DND-41 (cell line): ENCODE measurements at regions not wholly inside any gene's neighbourhood (a gene's known extent, or its start where the extent isn't known, plus 50 kb on each side); places are given as distances from the start of the nearest gene placed in this dataset.

Experiments
- EZH2 ChIP-seq: IDR thresholded peaks from 3 replicates; pipeline ENCODE4 v1.6.1; 2012; ENCODE audit warnings: borderline replicate concordance, low read depth, mild to moderate bottlenecking, moderate library complexity, low read length, inconsistent platforms; ENCODE audit not compliant: severe bottlenecking
- TF ChIP-seq, protein P1 (sequence below): IDR thresholded peaks from 2 replicates; pipeline ENCODE4 v1.5.1; 2012; ENCODE audit warnings: borderline replicate concordance, low read length, moderate library complexity, mild to moderate bottlenecking; ENCODE audit not compliant: poor library complexity, severe bottlenecking; ENCODE audit errors: extremely low read depth

- TF ChIP-seq, protein P1, sequence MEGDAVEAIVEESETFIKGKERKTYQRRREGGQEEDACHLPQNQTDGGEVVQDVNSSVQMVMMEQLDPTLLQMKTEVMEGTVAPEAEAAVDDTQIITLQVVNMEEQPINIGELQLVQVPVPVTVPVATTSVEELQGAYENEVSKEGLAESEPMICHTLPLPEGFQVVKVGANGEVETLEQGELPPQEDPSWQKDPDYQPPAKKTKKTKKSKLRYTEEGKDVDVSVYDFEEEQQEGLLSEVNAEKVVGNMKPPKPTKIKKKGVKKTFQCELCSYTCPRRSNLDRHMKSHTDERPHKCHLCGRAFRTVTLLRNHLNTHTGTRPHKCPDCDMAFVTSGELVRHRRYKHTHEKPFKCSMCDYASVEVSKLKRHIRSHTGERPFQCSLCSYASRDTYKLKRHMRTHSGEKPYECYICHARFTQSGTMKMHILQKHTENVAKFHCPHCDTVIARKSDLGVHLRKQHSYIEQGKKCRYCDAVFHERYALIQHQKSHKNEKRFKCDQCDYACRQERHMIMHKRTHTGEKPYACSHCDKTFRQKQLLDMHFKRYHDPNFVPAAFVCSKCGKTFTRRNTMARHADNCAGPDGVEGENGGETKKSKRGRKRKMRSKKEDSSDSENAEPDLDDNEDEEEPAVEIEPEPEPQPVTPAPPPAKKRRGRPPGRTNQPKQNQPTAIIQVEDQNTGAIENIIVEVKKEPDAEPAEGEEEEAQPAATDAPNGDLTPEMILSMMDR = peak; percentile 48
- TF ChIP-seq EZH2 = no peak
Observed at GRCh38 chr14:106087837-106088236, 561.5 kb downstream of the TMEM121 start.
